NCI-H2029 treated with DMSO at 0.1 percent for 48 hours (cell line): ENCODE measurements at regions not wholly inside any gene's neighbourhood (a gene's known extent, or its start where the extent isn't known, plus 50 kb on each side); places are given as distances from the start of the nearest gene placed in this dataset.

Source experiments
- DNase-seq: peaks from one replicate; lab custom pipeline; 2025; lab: John Stamatoyannopoulos, UW

DNA sequence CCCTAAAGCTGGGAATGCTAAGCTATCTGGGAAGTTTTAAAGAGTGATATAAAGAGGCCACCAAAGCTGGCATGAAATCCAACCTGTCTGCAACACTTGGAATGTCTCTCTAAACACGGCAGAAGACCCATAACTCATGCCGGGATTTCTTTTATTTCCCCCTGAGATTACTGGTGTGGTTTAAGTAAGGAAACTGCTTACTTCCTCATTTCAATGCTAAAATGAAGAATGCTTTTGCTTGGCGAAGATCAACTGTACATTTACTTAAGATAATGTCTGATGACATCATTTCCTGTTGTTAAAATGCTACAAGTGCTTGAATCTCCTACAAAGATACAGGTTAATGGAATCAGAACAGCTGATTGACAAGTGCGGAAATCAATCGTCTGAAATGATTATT is 353.8 kb upstream of the SALL3 start:
- no peak for DNase-seq

GRCh38 chr18:78627551-78628346 is 351.9 kb upstream of the SALL3 start:
- DNase-seq = no peak

DNA sequence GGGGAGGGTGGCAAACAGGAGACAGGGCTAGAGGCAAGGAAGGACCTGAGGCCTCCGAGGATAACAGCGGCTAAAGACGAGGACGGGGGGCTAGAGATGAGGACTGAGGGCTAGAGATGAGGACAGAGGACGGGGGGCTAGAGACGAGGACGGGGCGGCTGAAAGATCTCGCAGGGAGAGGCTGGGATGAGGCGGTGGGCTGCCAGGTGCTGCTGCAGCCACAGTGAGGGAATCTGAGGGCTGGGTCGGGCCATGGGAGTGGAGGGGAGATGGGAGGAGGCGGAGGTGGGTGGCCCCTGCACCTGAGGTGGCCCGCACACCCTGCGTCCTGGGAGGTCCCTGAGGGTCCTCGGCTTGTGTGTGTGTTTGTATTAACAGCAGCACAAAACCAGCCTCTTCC is 350.2 kb upstream of the SALL3 start:
- no peak for DNase-seq

- no peak for DNase-seq
Measured at GRCh38 chr18:78630356-78630755, 349.3 kb upstream of the SALL3 start.

- no peak for DNase-seq
Measured at GRCh38 chr18:78630981-78631510, 348.6 kb upstream of the SALL3 start.

- no peak for DNase-seq
Measured at GRCh38 chr18:78632111-78632541, 347.5 kb upstream of the SALL3 start.

- no peak for DNase-seq
Measured at GRCh38 chr18:78634061-78634696, 345.4 kb upstream of the SALL3 start.

- no peak for DNase-seq
Measured at GRCh38 chr18:78635093-78635800, 344.4 kb upstream of the SALL3 start.

GRCh38 chr18:78636260-78636659 is 343.4 kb upstream of the SALL3 start:
- DNase-seq = no peak

DNA sequence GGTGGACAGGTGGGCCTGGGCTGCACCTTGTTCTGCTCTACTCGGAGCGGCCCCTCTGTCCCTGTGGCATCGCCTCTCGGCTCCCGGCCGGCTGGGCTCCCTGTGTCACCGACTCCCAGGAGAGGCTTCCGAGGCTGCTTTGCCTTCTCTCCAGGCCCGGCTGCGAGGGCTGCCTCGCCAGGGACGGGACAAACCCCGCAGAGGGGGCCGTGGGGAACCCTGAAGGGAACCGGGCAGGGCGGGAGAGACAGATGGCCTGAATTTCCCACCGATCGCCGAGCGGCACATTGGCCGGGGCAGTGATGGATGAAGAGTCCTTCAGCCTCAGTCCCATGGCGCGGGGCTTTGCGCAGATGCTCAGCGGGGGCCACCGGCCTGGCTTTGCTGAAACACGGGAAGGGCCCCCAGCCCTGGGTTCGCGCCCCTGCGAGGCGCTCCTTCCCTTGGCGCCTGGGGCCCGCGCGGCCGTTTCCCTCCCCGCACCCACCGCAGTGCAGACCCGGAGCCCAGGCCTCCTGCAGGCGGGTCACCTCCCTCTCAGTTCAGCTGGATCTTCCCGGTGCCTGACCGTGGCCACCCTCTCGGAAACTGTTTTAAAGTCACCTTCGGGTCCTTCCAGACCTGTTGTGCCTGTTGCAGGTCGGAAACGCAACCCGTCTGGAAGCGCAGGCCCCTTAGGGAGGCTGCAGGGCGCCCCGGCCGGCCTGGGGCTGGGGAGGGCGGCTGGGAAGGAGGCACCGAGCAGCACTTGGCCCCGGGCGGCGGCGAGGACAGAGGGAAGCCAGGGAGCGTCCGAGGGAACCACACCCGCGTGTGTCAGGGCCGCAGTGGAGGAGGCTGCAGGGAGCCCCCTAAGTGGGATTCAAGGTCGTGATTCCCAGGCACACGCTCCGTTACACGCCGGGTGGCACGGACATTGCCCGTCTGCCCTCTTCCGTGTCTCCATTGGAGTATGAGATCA is 341.9 kb upstream of the SALL3 start:
- no peak for DNase-seq

DNA sequence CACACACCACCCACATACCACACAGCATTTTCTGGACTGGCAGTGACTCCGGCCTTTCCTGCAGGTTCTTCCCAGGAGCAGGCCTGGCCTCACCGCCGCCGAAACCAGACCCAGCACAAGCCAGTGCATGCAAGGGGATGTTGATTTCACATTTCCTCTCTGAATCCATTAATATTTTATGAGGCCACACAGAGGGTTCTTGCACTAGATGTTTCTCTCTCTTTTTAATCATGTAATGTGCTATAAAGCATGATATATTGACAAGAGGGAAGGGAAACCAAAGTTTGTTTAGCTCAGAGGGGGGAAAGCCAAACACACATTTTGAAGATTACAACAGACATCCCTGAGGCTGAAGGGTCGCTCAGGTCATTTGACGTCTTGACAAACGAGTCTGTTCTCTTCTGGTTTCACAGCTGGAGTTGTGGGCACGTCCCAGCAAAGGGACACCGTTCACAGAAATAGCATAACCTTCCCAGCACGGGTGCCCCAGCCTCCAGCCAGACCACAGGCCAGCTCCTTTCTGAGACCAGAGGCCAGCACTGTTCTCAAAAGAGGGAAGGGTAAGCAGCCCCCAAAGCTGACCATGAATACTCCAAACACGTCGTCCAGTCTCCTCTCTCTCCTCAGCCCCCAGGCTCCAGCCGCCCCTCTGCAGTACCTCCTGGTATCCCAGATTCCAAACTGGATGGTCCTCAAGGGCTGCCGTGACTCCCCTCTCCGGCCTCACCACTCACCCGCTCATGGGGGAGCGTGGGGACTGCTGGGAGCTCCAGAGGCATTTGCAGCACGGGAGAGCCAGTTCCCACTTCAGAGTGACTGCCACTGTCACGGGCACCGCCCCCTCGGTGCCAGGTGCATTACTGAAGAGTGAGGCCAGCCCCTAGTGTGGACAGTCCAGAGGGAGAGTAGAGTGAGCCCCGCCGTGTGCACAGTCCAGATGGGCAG is 340.3 kb upstream of the SALL3 start:
- no peak for DNase-seq

- DNase-seq = no peak
Measured at GRCh38 chr18:78640246-78640995, 339.2 kb upstream of the SALL3 start.

- no peak for DNase-seq
Measured at GRCh38 chr18:78641689-78642231, 337.9 kb upstream of the SALL3 start.

- DNase-seq = no peak
Measured at GRCh38 chr18:78642296-78642951, 337.2 kb upstream of the SALL3 start.

GRCh38 chr18:78643004-78643403 is 336.6 kb upstream of the SALL3 start:
- no peak for DNase-seq

DNA sequence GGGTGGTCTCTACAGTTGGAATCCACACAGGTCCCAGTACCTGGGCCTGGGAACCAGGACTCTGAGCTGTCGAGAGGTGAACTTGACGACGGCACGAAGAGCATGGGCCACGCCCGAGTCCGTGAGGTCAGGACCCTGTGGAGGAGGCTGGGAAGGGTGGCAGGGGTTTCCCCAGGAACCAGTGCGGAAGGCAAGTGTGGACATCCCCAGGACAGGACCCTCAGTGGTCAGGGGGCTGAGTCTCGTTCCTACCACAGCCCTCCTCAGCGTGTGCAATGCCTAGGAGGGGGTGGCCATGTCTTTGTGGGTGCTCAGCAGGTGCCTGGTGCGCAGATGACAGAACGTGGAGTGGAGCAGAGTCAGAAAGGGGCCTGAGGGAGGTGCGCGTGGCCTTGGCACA is 335.6 kb upstream of the SALL3 start:
- DNase-seq = no peak

GRCh38 chr18:78645216-78645615 is 334.4 kb upstream of the SALL3 start:
- no peak for DNase-seq

- no peak for DNase-seq
Measured at GRCh38 chr18:78647018-78647417, 332.6 kb upstream of the SALL3 start.

DNA sequence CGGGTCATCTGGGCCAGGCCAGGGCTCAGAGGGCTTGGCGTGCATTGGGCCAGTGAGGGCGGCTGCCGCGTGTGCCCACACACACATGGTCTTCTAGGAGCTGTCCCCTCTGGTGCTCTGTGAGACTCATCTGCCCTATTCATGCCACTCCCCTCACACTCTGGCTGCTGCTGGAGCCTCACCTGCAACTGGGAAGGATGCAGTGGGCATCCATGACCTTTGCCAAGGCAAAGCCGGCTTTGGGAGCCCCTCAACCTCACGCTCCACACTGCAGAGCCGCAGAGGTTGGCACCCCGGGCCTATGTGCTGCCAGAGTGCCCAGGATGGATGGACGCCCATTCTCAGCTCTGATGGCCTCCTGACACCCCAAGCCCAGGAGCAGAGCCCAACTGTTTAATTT is 330.2 kb upstream of the SALL3 start:
- no peak for DNase-seq
